ENCODE measurements at regions not wholly inside any gene's neighbourhood (a gene's known extent, or its start where the extent isn't known, plus 50 kb on each side); places are given as distances from the start of the nearest gene placed in this dataset.

GRCh38 chr2:83016343-83017110 is 1442.6 kb downstream of the SUCLG1 start:
- no peaks in the 10 kb centered on the region for H3K4me1 ChIP-seq (ENCODE audit: control insufficient read depth, insufficient read depth, low read length)
- no peak overlapping the region for H3K27ac ChIP-seq (ENCODE audit: extremely low read depth, low read depth, low read length)
- TF ChIP-seq BCL11A (tag by site-specific recombination; IDR thresholded peaks at IDR 0.05; ENCODE audit: low read depth) = no peak
- TF ChIP-seq ZNF366 (tag by site-specific recombination; conservative IDR thresholded peaks at IDR 0.05) = no peak
- no peak for TF ChIP-seq SP3 (tag by site-specific recombination; IDR thresholded peaks at IDR 0.05)
- TF ChIP-seq ZNF37A (tag by site-specific recombination; IDR thresholded peaks at IDR 0.05) = no peak
- no peak for TF ChIP-seq ZNF76 (tag by site-specific recombination; IDR thresholded peaks at IDR 0.05; ENCODE audit: borderline replicate concordance, low read depth)
- no peak for TF ChIP-seq ZNF239 (tag by site-specific recombination; IDR thresholded peaks at IDR 0.05)
- no peak for TF ChIP-seq IKZF3 (tag by site-specific recombination; IDR thresholded peaks at IDR 0.05)
- TF ChIP-seq PRDM10 (tag by site-specific recombination; IDR thresholded peaks at IDR 0.05) = no peak
- no peak for TF ChIP-seq ZNF707 (tag by site-specific recombination; IDR thresholded peaks at IDR 0.05)
- TF ChIP-seq OSR2 (tag by site-specific recombination; IDR thresholded peaks at IDR 0.05) = no peak
- no peak for TF ChIP-seq ZNF571 (tag by site-specific recombination; IDR thresholded peaks at IDR 0.05)
- ChIA-PET CTCF (no interaction called here), POLR2A (no interaction called here)
- H3K36me3 ChIP-seq (ENCODE audit: control insufficient read depth in 2 of 2, insufficient read depth in 1 of 2, low read length in 2 of 2) = no peaks in the 10 kb centered on the region
- no peaks in the 10 kb centered on the region for H3K9me3 ChIP-seq (ENCODE audit: control insufficient read depth, insufficient read depth, low read depth, low read length)
- H3K4me3 ChIP-seq (ENCODE audit: low read depth, low read length) = no peak overlapping the region

- no peak overlapping the region for H3K27ac ChIP-seq (ENCODE audit: extremely low read depth, low read depth, low read length)
- no peaks in the 10 kb centered on the region for H3K36me3 ChIP-seq (ENCODE audit: control insufficient read depth in 2 of 2, insufficient read depth in 1 of 2, low read length in 2 of 2)
- no peaks in the 10 kb centered on the region for H3K9me3 ChIP-seq (ENCODE audit: control insufficient read depth, insufficient read depth, low read depth, low read length)
- ChIA-PET POLR2A (no interaction called here), CTCF (interaction anchor here (0.9 kb wide), 1 partner anchor 182 kb away, joined by 3 read pairs; no protein-coding TSS in a partner anchor)
- no peak for TF ChIP-seq ZNF544 (tag by site-specific recombination; IDR thresholded peaks at IDR 0.05)
- TF ChIP-seq ZNF692 (tag by site-specific recombination; IDR thresholded peaks at IDR 0.05) = no peak
- no peak for TF ChIP-seq ZNF121 (tag by site-specific recombination; IDR thresholded peaks at IDR 0.05)
- no peak for TF ChIP-seq ZNF184 (tag by site-specific recombination; IDR thresholded peaks at IDR 0.05)
- TF ChIP-seq ZNF132 (tag by site-specific recombination; IDR thresholded peaks at IDR 0.05; ENCODE audit: borderline replicate concordance) = no peak
- TF ChIP-seq PRDM1 (tag by site-specific recombination; IDR thresholded peaks at IDR 0.05) = no peak
- no peak for TF ChIP-seq ZNF26 (tag by site-specific recombination; IDR thresholded peaks at IDR 0.05)
- TF ChIP-seq ZNF18 (tag by site-specific recombination; IDR thresholded peaks at IDR 0.05) = no peak
- TF ChIP-seq HOXC10 (CRISPR knock-in tag; IDR thresholded peaks at IDR 0.05) = no peak
- TF ChIP-seq ZXDB (tag by site-specific recombination; IDR thresholded peaks at IDR 0.05) = no peak
- TF ChIP-seq ZNF768 (tag by site-specific recombination; IDR thresholded peaks at IDR 0.05) = no peak
- no peak for TF ChIP-seq ZNF239 (tag by site-specific recombination; IDR thresholded peaks at IDR 0.05)
- no peak for TF ChIP-seq ZNF514 (tag by site-specific recombination; IDR thresholded peaks at IDR 0.05)
- no peak for TF ChIP-seq EGR2 (tag by site-specific recombination; IDR thresholded peaks at IDR 0.05; ENCODE audit: low read depth)
- no peak overlapping the region for H3K4me3 ChIP-seq (ENCODE audit: low read depth, low read length)
- no peaks in the 10 kb centered on the region for H3K4me1 ChIP-seq (ENCODE audit: control insufficient read depth, insufficient read depth, low read length)
Observed at GRCh38 chr2:83015900-83016299, 1443.2 kb downstream of the SUCLG1 start.

Data from HEK293 (cell line).